22Rv1 (cell line): ENCODE measurements at regions not wholly inside any gene's neighbourhood (a gene's known extent, or its start where the extent isn't known, plus 50 kb on each side); places are given as distances from the start of the nearest gene placed in this dataset.

ENCODE experiments used
- ZFX ChIP-seq: fragments of 450-650 bp; IDR thresholded peaks from 2 replicates; pipeline ENCODE4 v1.6.1; 2017; ENCODE audit warnings: antibody characterized with exemption, borderline replicate concordance
- TF ChIP-seq, protein P1 (sequence below): fragments of 450-650 bp; IDR thresholded peaks from 2 replicates; pipeline ENCODE4 v1.5.1; 2017; ENCODE audit warnings: mild to moderate bottlenecking

GRCh38 chr18:4831127-4831526 is 365.9 kb downstream of the AKAIN1 start:
- TF ChIP-seq, protein P1, sequence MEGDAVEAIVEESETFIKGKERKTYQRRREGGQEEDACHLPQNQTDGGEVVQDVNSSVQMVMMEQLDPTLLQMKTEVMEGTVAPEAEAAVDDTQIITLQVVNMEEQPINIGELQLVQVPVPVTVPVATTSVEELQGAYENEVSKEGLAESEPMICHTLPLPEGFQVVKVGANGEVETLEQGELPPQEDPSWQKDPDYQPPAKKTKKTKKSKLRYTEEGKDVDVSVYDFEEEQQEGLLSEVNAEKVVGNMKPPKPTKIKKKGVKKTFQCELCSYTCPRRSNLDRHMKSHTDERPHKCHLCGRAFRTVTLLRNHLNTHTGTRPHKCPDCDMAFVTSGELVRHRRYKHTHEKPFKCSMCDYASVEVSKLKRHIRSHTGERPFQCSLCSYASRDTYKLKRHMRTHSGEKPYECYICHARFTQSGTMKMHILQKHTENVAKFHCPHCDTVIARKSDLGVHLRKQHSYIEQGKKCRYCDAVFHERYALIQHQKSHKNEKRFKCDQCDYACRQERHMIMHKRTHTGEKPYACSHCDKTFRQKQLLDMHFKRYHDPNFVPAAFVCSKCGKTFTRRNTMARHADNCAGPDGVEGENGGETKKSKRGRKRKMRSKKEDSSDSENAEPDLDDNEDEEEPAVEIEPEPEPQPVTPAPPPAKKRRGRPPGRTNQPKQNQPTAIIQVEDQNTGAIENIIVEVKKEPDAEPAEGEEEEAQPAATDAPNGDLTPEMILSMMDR = no peak
- no peak for TF ChIP-seq ZFX
